IPS DF 6.9 (cell line): ENCODE measurements at regions not wholly inside any gene's neighbourhood (a gene's known extent, or its start where the extent isn't known, plus 50 kb on each side); places are given as distances from the start of the nearest gene placed in this dataset.
A peak's percentile ranks its signal among the peaks of the same experiment; 100 is the strongest.

Source experiments
- DNase-seq: peaks from one replicate; pipeline ENCODE4 v3.0.0-alpha.2; 2013; ENCODE audit warnings: low read depth, low spot score
- H3K27ac ChIP-seq: one replicate; pipeline ENCODE4 v1.5.1; 2013; ENCODE audit warnings: low read length, control low read depth
- H3K27me3 ChIP-seq: 2 replicates; pipeline ENCODE4 v1.6.1; 2013; ENCODE audit warnings: mild to moderate bottlenecking, low read length; ENCODE audit not compliant: control insufficient read depth, insufficient read depth
- H3K36me3 ChIP-seq: 2 replicates; pipeline ENCODE4 v1.6.1; 2013; ENCODE audit warnings: low read length; ENCODE audit not compliant: control insufficient read depth, insufficient read depth
- H3K4me1 ChIP-seq: 2 replicates; pipeline ENCODE4 v1.6.1; 2013; ENCODE audit warnings: low read length; ENCODE audit not compliant: control insufficient read depth, insufficient read depth
- H3K4me3 ChIP-seq: 2 replicates; pipeline ENCODE4 v1.5.1; 2013; ENCODE audit warnings: mild to moderate bottlenecking, low read length
- H3K9me3 ChIP-seq: 2 replicates; pipeline ENCODE4 v1.6.1; 2013; ENCODE audit warnings: low read length, inconsistent platforms; ENCODE audit not compliant: control insufficient read depth, insufficient read depth
- WGBS: extraction: QIAGEN DNeasy Blood & Tissue Kit; methylation state at CpG from one replicate; pipeline ENCODE4 v1.1.7; 2013; ENCODE audit warnings: mixed read lengths, missing lambda C conversion rate; ENCODE audit not compliant: insufficient read length, insufficient coverage; 5-methylcytosine and 5-hydroxymethylcytosine counted together

DNA sequence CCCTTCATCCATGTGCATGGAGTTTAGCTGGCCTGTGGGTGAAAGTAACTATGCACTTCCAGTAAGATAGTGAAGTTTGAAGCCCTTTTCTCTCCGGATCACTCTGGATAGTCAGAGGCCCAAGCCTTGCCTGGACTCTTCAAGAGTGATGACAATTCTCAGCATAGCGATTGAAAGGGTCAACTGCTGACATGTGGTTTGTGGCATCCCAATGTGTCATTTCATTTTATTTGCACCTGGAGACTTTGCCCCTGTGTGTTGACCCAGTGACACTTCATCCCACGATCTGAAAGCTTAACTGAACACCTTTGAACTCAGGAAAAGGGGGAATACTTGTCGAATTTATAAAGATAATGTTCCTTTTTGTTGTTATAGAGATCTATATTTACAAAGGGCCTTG lies 711.9 kb upstream of the TMEM132C start:
- Histone ChIP-seq H3K36me3 (no peaks in the 10 kb centered on the region), H3K9me3 (peaks cover 3% of the 10 kb centered on the region), H3K4me1 (no peaks in the 10 kb centered on the region), H3K4me3 (no peak overlapping the region), H3K27me3 (no peaks in the 10 kb centered on the region), H3K27ac (no peak overlapping the region)
- no peak for DNase-seq
- no CpG with 5 or more reads among the region's 4 CpGs for WGBS

GRCh38 chr12:127556231-127556886 lies 710.6 kb upstream of the TMEM132C start:
- Histone ChIP-seq H3K4me3 (no peak overlapping the region), H3K36me3 (no peaks in the 10 kb centered on the region), H3K27me3 (no peaks in the 10 kb centered on the region), H3K4me1 (no peaks in the 10 kb centered on the region), H3K27ac (no peak overlapping the region), H3K9me3 (peaks cover 1% of the 10 kb centered on the region)
- DNase-seq, result no peak

DNA sequence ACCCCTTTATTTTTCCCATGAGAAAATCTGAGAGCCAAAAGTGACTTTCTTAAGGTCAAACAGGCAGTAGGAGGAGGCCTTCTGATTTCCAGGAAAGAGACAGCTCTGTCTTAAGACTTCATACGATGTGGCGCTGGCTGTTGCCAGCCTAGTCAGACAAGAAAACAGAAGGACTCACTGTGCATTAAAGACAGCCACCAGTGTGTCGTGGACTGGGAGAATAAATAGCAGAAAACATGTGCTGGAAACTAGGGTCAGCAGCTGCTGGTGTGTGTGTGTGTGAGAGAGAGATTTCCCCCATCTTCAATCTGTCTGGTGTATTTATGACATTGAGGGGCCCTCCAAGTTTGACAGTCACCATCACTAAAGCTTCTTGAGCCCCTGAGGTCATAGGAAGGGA lies 708.6 kb upstream of the TMEM132C start:
- H3K9me3 ChIP-seq, result peaks cover 1% of the 10 kb centered on the region

GRCh38 chr12:127559349-127560040 lies 707.5 kb upstream of the TMEM132C start:
- Histone ChIP-seq H3K9me3 (peaks cover 1% of the 10 kb centered on the region), H3K27ac (no peak overlapping the region), H3K4me3 (no peak overlapping the region), H3K36me3 (no peaks in the 10 kb centered on the region), H3K4me1 (no peaks in the 10 kb centered on the region), H3K27me3 (no peaks in the 10 kb centered on the region)
- no CpG with 5 or more reads among the region's 12 CpGs for WGBS
- peak; percentile 33 for DNase-seq

More for the DNA sequence above, 708.6 kb upstream of the TMEM132C start:
- no CpG with 5 or more reads among the region's 3 CpGs for WGBS
- H3K27me3 ChIP-seq, result no peaks in the 10 kb centered on the region
- no peaks in the 10 kb centered on the region for H3K4me1 ChIP-seq
- no peak for DNase-seq
- no peaks in the 10 kb centered on the region for H3K36me3 ChIP-seq
- no peak overlapping the region for H3K27ac ChIP-seq
- H3K4me3 ChIP-seq, result no peak overlapping the region

DNA sequence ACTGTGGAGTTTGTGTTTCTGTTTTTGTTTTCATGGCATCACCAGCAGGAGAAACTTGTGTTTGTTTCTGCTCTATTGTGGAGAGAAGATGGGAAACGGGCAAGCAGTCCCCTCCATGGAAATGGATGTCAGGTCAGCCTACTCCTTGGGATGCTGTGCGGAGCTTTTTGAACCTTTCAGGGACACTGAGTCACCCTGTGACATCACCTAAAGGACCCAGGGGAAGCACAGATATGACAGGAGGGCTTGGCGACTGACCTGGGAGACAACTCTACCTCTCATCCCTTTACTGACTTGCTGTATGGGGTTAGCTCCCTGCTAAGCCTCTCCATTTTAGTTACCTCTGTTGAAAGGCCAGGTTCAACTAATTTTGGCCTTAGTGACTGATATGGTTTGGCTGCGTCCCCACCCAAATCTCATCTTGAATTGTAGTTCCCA lies 706.9 kb upstream of the TMEM132C start:
- Histone ChIP-seq H3K4me3 (no peak overlapping the region), H3K27me3 (no peaks in the 10 kb centered on the region), H3K9me3 (peaks cover 1% of the 10 kb centered on the region), H3K4me1 (no peaks in the 10 kb centered on the region), H3K36me3 (no peaks in the 10 kb centered on the region), H3K27ac (no peak overlapping the region)
- WGBS, result no CpG with 5 or more reads among the region's 4 CpGs
- no peak for DNase-seq

- H3K27ac ChIP-seq, result no peak overlapping the region
- DNase-seq, result no peak
- no CpG with 5 or more reads among the region's 2 CpGs for WGBS
Measured at GRCh38 chr12:127562816-127563215, 704.2 kb upstream of the TMEM132C start.

GRCh38 chr12:127565241-127565640 lies 701.7 kb upstream of the TMEM132C start:
- no peak for DNase-seq
- Histone ChIP-seq H3K36me3 (no peaks in the 10 kb centered on the region), H3K27ac (no peak overlapping the region), H3K4me1 (no peaks in the 10 kb centered on the region), H3K4me3 (no peak overlapping the region), H3K27me3 (no peaks in the 10 kb centered on the region), H3K9me3 (peaks cover 1% of the 10 kb centered on the region)
- no CpG with 5 or more reads among the region's 4 CpGs for WGBS

More at GRCh38 chr12:127562816-127563215, 704.2 kb upstream of the TMEM132C start:
- H3K4me1 ChIP-seq, result no peaks in the 10 kb centered on the region
- no peaks in the 10 kb centered on the region for H3K27me3 ChIP-seq
- H3K9me3 ChIP-seq, result peaks cover 3% of the 10 kb centered on the region
- H3K4me3 ChIP-seq, result no peak overlapping the region
- H3K36me3 ChIP-seq, result no peaks in the 10 kb centered on the region

DNA sequence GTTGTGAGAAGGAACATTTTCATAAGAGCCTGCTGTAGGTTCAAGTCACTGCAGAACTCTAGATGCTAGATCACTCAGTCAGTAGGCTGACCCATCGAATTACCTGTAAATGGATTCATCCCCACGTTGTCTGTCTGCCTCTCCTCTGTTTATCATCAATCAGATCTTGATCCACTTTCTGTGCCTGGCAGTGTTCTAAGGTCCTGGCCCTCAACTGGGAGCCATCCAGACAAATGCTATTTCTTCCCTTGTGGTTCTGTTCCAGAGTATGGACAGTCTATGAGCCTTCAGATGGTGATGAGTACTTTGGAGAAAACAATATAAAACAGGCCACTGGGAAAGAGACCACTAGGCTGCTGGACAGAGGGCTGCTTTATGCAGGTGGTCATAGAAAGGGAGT lies 699.4 kb upstream of the TMEM132C start:
- H3K36me3 ChIP-seq, result no peaks in the 10 kb centered on the region
- no CpG with 5 or more reads among the region's 2 CpGs for whole genome bisulfite sequencing
- H3K27me3 ChIP-seq, result no peaks in the 10 kb centered on the region
- H3K4me1 ChIP-seq, result no peaks in the 10 kb centered on the region
- no peak overlapping the region for H3K27ac ChIP-seq
- no peak for DNase-seq
- peaks cover 1% of the 10 kb centered on the region for H3K9me3 ChIP-seq
- no peak overlapping the region for H3K4me3 ChIP-seq

DNA sequence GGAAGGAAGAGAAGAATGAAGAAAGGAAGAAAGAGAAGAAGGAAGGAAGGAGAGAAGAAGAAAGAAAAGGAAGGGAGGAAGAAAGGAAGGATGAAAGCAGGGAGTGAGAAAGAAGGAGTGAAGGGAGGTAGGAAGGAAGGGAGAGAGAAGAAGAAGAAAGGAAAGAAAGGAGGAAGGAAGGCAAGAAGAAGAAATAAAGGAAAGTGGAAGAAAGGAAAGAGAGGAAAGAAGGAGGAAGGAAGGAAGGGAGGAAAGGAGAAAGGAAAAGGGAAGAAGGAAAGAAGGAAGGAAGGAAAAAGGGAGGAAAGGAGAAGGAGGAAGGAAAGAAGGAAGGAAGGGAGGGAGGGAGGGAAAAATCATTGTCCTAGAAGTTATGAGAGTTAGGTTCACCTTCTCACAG lies 696.6 kb upstream of the TMEM132C start:
- H3K4me3 ChIP-seq, result no peak overlapping the region
- H3K27me3 ChIP-seq, result no peaks in the 10 kb centered on the region
- no peaks in the 10 kb centered on the region for H3K4me1 ChIP-seq
- peaks cover 1% of the 10 kb centered on the region for H3K9me3 ChIP-seq
- no peak for DNase-seq
- H3K36me3 ChIP-seq, result no peaks in the 10 kb centered on the region
- no peak overlapping the region for H3K27ac ChIP-seq

DNA sequence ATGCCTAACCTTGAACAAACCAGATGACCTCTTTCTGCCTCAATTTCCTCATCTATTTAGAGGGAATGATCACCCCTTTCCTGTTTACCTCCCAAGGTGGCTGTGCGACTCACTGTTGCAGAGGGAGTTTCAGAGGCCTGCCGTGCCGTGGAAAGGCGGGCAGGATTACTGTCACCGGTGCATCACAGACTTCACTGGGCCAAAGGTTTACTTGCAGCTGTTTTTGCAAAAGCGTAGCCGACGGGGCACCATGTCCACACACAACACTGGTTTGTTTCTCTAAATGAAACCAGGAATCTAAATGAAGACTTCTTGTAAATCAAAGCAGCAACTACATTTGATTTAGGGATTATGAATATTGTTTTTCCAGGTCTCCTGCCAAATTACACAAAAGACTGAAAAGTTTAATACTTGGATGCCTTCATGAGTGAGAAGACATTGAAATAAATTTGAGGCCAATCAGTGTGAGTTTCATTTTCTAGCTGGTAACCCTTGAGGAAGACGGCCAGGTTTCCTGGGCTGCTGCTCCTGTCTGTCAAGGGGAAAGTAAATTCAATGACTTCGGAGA lies 696.1 kb upstream of the TMEM132C start:
- no peaks in the 10 kb centered on the region for H3K4me1 ChIP-seq
- no peaks in the 10 kb centered on the region for H3K27me3 ChIP-seq
- H3K27ac ChIP-seq, result no peak overlapping the region
- no CpG with 5 or more reads among the region's 10 CpGs for WGBS
- peaks cover 1% of the 10 kb centered on the region for H3K9me3 ChIP-seq
- DNase-seq, result no peak
- no peaks in the 10 kb centered on the region for H3K36me3 ChIP-seq
- no peak overlapping the region for H3K4me3 ChIP-seq
